ENCODE measurements at regions not wholly inside any gene's neighbourhood (a gene's known extent, or its start where the extent isn't known, plus 50 kb on each side); places are given as distances from the start of the nearest gene placed in this dataset.

DNA sequence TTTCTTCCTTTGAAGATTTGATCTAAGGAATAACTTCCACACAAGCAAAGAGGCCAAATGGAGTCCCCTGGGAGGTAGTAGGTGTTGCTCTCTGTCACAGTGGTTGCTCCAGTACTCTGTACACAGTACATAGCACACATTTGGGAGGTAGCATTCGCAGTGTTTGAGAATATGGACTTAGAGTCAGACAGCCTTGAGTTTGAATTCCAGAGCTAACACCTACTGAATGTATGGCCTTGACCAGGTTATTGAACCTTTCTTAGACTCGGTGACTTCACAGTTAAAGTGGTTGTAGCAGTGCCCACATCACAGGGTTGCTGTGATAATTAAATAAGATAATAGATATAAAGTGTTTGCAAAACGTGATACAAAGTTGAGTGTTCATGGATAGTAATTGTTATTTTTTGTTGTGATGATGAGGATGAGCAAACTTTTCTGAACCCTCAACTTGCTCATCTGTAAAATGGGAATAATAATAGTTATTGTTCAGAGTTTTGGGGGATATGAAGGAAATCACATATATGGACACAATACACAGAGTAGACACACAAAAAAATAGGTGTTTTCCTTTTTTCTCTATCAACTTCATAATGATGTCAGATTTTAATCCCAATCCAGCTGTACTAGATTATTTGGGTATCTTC is 271.6 kb upstream of the CRY1 start:
- Histone ChIP-seq H3K27ac (ENCODE audit: low read depth, low read length) (no peak overlapping the region), H3K4me3 (ENCODE audit: low read depth in 1 of 2, low read length in 2 of 2) (no peak overlapping the region), H3K27me3 (ENCODE audit: control insufficient read depth in 1 of 2, insufficient read depth in 2 of 2, low read length in 2 of 2) (no peaks in the 10 kb centered on the region), H3K36me3 (ENCODE audit: insufficient read depth, low read length) (no peaks in the 10 kb centered on the region), H3K9ac (ENCODE audit: low read length) (no peak overlapping the region), H3K9me3 (ENCODE audit: low read length) (no peaks in the 10 kb centered on the region), H3K4me1 (ENCODE audit: insufficient read depth, low read length) (no peaks in the 10 kb centered on the region)

DNA sequence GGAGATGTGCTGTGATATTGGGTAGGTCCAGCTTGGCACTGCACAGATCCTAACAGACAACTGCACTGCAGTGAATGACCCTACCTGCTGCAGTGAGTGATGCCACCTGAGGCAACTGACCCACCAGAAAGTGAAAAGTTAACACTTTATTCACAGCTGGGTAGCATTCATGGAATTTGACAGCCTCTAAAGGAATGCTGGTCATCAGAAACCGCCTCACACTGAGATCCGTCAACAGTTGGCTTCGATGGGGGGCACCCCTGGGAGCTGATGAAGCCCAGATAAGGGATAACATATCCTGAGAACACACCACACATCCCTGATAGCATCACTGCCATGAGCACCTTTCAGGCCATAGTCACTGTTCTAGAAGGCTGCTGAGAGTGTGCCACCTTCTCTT is 272.4 kb upstream of the CRY1 start:
- Histone ChIP-seq H3K4me3 (ENCODE audit: low read depth in 1 of 2, low read length in 2 of 2) (no peak overlapping the region), H3K27ac (ENCODE audit: low read depth, low read length) (no peak overlapping the region), H3K36me3 (ENCODE audit: insufficient read depth, low read length) (no peaks in the 10 kb centered on the region), H3K27me3 (ENCODE audit: control insufficient read depth in 1 of 2, insufficient read depth in 2 of 2, low read length in 2 of 2) (no peaks in the 10 kb centered on the region), H3K9ac (ENCODE audit: low read length) (no peak overlapping the region), H3K9me3 (ENCODE audit: low read length) (no peaks in the 10 kb centered on the region), H3K4me1 (ENCODE audit: insufficient read depth, low read length) (no peaks in the 10 kb centered on the region)

DNA sequence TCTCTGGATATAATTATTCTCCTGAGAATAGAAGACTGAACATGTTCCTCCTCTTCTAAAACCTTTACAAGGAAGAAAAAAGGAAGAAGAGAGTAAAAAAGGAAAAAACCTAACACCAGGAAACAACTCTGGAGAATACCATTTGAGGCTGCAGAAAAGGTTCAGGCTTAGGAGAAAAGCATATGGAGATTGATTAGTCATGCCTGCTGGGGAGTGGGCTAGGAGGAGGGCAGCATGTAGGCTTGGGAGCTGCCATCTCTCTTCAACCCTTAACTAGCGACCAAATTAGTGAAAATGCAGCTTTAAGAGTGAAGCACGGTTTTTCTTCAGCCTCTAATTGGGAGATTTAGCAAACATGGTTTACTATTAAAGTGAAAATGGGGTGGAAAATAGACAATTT is 273.0 kb upstream of the CRY1 start:
- Histone ChIP-seq H3K27me3 (ENCODE audit: control insufficient read depth in 1 of 2, insufficient read depth in 2 of 2, low read length in 2 of 2) (no peaks in the 10 kb centered on the region), H3K36me3 (ENCODE audit: insufficient read depth, low read length) (no peaks in the 10 kb centered on the region), H3K4me1 (ENCODE audit: insufficient read depth, low read length) (no peaks in the 10 kb centered on the region), H3K4me3 (ENCODE audit: low read depth in 1 of 2, low read length in 2 of 2) (no peak overlapping the region), H3K9ac (ENCODE audit: low read length) (no peak overlapping the region), H3K9me3 (ENCODE audit: low read length) (no peaks in the 10 kb centered on the region), H3K27ac (ENCODE audit: low read depth, low read length) (no peak overlapping the region)

DNA sequence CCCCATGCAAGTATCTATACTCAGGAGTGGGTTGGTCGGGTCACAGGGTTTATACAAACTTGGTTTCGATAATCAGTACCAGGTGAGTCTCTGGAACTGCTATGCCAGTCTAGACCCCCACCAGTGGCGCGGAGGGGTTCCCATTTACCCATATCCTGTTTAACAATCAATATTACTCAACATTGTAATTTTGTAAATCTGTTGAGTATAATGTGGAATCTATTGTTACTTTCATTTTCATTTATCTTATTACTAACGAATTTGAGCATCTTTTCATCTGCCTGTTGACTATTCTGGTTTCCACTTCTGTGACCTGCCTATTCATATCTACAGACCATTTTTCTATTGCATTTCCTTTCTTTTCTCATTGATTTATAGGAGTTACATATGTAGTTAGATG is 275.2 kb upstream of the CRY1 start:
- Histone ChIP-seq H3K4me1 (ENCODE audit: insufficient read depth, low read length) (no peaks in the 10 kb centered on the region), H3K27ac (ENCODE audit: low read depth, low read length) (no peak overlapping the region), H3K9ac (ENCODE audit: low read length) (no peak overlapping the region), H3K27me3 (ENCODE audit: control insufficient read depth in 1 of 2, insufficient read depth in 2 of 2, low read length in 2 of 2) (no peaks in the 10 kb centered on the region), H3K36me3 (ENCODE audit: insufficient read depth, low read length) (no peaks in the 10 kb centered on the region), H3K9me3 (ENCODE audit: low read length) (no peaks in the 10 kb centered on the region), H3K4me3 (ENCODE audit: low read depth in 1 of 2, low read length in 2 of 2) (no peak overlapping the region)

GRCh38 chr12:107369006-107369405 is 275.7 kb upstream of the CRY1 start:
- no peak overlapping the region for H3K27ac ChIP-seq (ENCODE audit: low read depth, low read length)
- H3K9ac ChIP-seq (ENCODE audit: low read length), result no peak overlapping the region
- no peaks in the 10 kb centered on the region for H3K9me3 ChIP-seq (ENCODE audit: low read length)
- no peak overlapping the region for H3K4me3 ChIP-seq (ENCODE audit: low read depth in 1 of 2, low read length in 2 of 2)
- no peaks in the 10 kb centered on the region for H3K4me1 ChIP-seq (ENCODE audit: insufficient read depth, low read length)
- H3K36me3 ChIP-seq (ENCODE audit: insufficient read depth, low read length), result no peaks in the 10 kb centered on the region
- H3K27me3 ChIP-seq (ENCODE audit: control insufficient read depth in 1 of 2, insufficient read depth in 2 of 2, low read length in 2 of 2), result no peaks in the 10 kb centered on the region

GRCh38 chr12:107369679-107370078 is 276.3 kb upstream of the CRY1 start:
- H3K9ac ChIP-seq (ENCODE audit: low read length), result no peak overlapping the region
- no peaks in the 10 kb centered on the region for H3K36me3 ChIP-seq (ENCODE audit: insufficient read depth, low read length)
- H3K4me3 ChIP-seq (ENCODE audit: low read depth in 1 of 2, low read length in 2 of 2), result no peak overlapping the region
- no peak overlapping the region for H3K27ac ChIP-seq (ENCODE audit: low read depth, low read length)
- no peaks in the 10 kb centered on the region for H3K27me3 ChIP-seq (ENCODE audit: control insufficient read depth in 1 of 2, insufficient read depth in 2 of 2, low read length in 2 of 2)
- H3K9me3 ChIP-seq (ENCODE audit: low read length), result no peaks in the 10 kb centered on the region
- H3K4me1 ChIP-seq (ENCODE audit: insufficient read depth, low read length), result no peaks in the 10 kb centered on the region

DNA sequence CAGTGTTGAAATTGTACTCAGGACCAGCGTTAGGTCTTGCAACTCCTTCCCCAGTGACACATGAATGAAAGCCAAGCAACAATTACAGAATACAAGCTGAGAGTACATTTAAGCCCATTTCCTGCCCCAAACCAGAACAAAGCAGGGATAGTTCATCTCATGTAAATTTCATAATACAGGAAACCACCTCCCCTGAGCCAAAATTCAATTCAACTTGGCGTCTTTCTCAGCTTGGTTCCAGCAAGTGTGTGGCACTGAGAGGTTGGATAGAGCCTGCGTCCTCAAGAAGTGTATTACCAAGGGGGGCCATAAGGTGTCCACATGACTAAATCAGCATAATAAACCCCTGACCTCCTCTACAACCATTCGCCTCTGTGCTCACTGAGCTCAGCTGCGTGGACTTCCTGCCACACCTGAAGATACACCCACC is 278.9 kb upstream of the CRY1 start:
- Histone ChIP-seq H3K4me3 (ENCODE audit: low read depth in 1 of 2, low read length in 2 of 2) (no peak overlapping the region), H3K27ac (ENCODE audit: low read depth, low read length) (no peak overlapping the region), H3K36me3 (ENCODE audit: insufficient read depth, low read length) (no peaks in the 10 kb centered on the region), H3K9me3 (ENCODE audit: low read length) (no peaks in the 10 kb centered on the region), H3K4me1 (ENCODE audit: insufficient read depth, low read length) (no peaks in the 10 kb centered on the region), H3K9ac (ENCODE audit: low read length) (no peak overlapping the region), H3K27me3 (ENCODE audit: control insufficient read depth in 1 of 2, insufficient read depth in 2 of 2, low read length in 2 of 2) (no peaks in the 10 kb centered on the region)

- no peaks in the 10 kb centered on the region for H3K9me3 ChIP-seq (ENCODE audit: low read length)
- H3K27ac ChIP-seq (ENCODE audit: low read depth, low read length), result no peak overlapping the region
- H3K4me3 ChIP-seq (ENCODE audit: low read depth in 1 of 2, low read length in 2 of 2), result no peak overlapping the region
- no peaks in the 10 kb centered on the region for H3K36me3 ChIP-seq (ENCODE audit: insufficient read depth, low read length)
- H3K4me1 ChIP-seq (ENCODE audit: insufficient read depth, low read length), result no peaks in the 10 kb centered on the region
- H3K9ac ChIP-seq (ENCODE audit: low read length), result no peak overlapping the region
- no peaks in the 10 kb centered on the region for H3K27me3 ChIP-seq (ENCODE audit: control insufficient read depth in 1 of 2, insufficient read depth in 2 of 2, low read length in 2 of 2)
These were observed 280.0 kb upstream of the CRY1 start for GRCh38 chr12:107373238-107373809.

DNA sequence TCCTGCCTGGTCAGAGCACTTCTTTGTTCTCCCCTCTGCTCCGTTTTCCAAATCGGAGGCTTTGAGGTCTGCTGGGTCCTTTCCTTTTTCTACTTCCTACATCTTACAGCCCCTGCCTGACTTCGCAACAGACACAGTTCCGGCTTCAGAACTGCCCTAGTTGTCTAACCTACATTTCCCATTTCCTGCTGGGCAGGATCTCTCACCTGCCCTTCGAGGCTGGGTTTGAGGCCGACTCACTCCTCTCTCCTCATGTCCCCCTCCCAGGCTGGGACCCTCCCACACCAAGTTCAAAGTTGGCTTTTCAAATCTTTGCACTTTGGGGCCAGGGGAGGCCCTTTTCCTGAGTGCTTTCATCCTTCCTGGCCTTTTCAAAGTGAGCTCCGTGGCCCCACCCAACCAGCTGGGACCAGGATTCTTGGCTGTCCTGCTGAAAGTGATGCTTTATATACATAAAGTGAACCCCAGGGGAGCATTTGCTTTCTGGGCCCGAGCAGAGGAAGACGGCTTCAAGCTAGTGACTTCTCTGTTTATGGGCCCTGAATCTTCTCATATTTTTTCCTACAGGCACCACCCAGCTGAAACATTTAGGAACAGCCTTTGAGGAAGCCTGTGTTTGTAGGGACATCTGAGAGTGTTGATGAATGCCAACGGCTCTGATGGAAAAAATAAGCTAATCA is 281.0 kb upstream of the CRY1 start:
- Histone ChIP-seq H3K27me3 (ENCODE audit: control insufficient read depth in 1 of 2, insufficient read depth in 2 of 2, low read length in 2 of 2) (no peaks in the 10 kb centered on the region), H3K36me3 (ENCODE audit: insufficient read depth, low read length) (no peaks in the 10 kb centered on the region), H3K4me1 (ENCODE audit: insufficient read depth, low read length) (no peaks in the 10 kb centered on the region), H3K9me3 (ENCODE audit: low read length) (no peaks in the 10 kb centered on the region), H3K27ac (ENCODE audit: low read depth, low read length) (no peak overlapping the region), H3K9ac (ENCODE audit: low read length) (no peak overlapping the region), H3K4me3 (ENCODE audit: low read depth in 1 of 2, low read length in 2 of 2) (no peak overlapping the region)

DNA sequence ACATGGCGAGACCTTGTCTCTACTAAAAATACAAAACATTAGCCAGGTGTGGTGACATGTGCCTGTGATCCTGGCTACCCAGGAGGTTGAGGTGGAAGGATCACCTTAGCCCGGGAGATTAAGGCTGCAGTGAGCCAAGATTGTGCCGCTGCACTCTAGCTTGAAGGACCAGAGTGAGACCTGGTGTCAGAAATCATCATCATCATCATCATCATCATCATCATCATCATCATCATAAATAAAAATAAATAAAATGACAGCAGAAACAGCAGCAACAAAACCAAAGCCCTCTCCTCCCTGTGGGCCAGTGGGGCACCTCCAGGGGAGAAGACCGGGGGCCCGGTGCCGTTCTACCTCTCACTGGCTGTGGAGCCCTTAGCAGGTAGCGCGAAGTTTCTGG is 281.9 kb upstream of the CRY1 start:
- H3K27me3 ChIP-seq (ENCODE audit: control insufficient read depth in 1 of 2, insufficient read depth in 2 of 2, low read length in 2 of 2), result no peaks in the 10 kb centered on the region
- no peak overlapping the region for H3K4me3 ChIP-seq (ENCODE audit: low read depth in 1 of 2, low read length in 2 of 2)
- H3K27ac ChIP-seq (ENCODE audit: low read depth, low read length), result no peak overlapping the region
- no peaks in the 10 kb centered on the region for H3K36me3 ChIP-seq (ENCODE audit: insufficient read depth, low read length)
- H3K9me3 ChIP-seq (ENCODE audit: low read length), result no peaks in the 10 kb centered on the region
- peaks cover 3% of the 10 kb centered on the region for H3K4me1 ChIP-seq (ENCODE audit: insufficient read depth, low read length)
- no peak overlapping the region for H3K9ac ChIP-seq (ENCODE audit: low read length)

- no peaks in the 10 kb centered on the region for H3K9me3 ChIP-seq (ENCODE audit: low read length)
- no peak overlapping the region for H3K27ac ChIP-seq (ENCODE audit: low read depth, low read length)
- H3K4me1 ChIP-seq (ENCODE audit: insufficient read depth, low read length), result peaks cover 5% of the 10 kb centered on the region
These were observed 284.4 kb upstream of the CRY1 start for GRCh38 chr12:107377596-107378385.

More at GRCh38 chr12:107377596-107378385, 284.4 kb upstream of the CRY1 start:
- H3K36me3 ChIP-seq (ENCODE audit: insufficient read depth, low read length), result no peaks in the 10 kb centered on the region
- H3K27me3 ChIP-seq (ENCODE audit: control insufficient read depth in 1 of 2, insufficient read depth in 2 of 2, low read length in 2 of 2), result no peaks in the 10 kb centered on the region
- H3K4me3 ChIP-seq (ENCODE audit: low read depth in 1 of 2, low read length in 2 of 2), result no peak overlapping the region
- no peak overlapping the region for H3K9ac ChIP-seq (ENCODE audit: low read length)
